A549 (cell line): ENCODE measurements at regions not wholly inside any gene's neighbourhood (a gene's known extent, or its start where the extent isn't known, plus 50 kb on each side); places are given as distances from the start of the nearest gene placed in this dataset.

Experiments
- BHLHE40 ChIP-seq: IDR thresholded peaks from 2 replicates; pipeline ENCODE4 v1.6.1; 2012; ENCODE audit warnings: low read depth, low read length, inconsistent platforms
- EP300 ChIP-seq, 2 experiments: fragments of >200 bp; sonication (Bioruptor Twin); formaldehyde crosslinking; IDR thresholded peaks; 2 replicates in 1 of 2; 3 replicates in 1 of 2; pipeline ENCODE4 v1.6.1; 2016 to 2017
- POLR2A ChIP-seq: IDR thresholded peaks from 2 replicates; pipeline ENCODE4 v1.6.1; 2012; ENCODE audit warnings: mild to moderate bottlenecking, low read length
- RAD21 ChIP-seq, 2 experiments: fragments of >200 bp in 1 of 2; sonication (Bioruptor Twin) in 1 of 2; formaldehyde crosslinking in 1 of 2; IDR thresholded peaks in 1 of 2; conservative IDR thresholded peaks in 1 of 2; 2 replicates in 1 of 2; 3 replicates in 1 of 2; pipeline ENCODE4 v1.6.1; 2012 to 2018; ENCODE audit warnings: inconsistent platforms in 1 of 2
- RCOR1 ChIP-seq: fragments of 150-350 bp; IDR thresholded peaks from 2 replicates; pipeline ENCODE4 v1.6.1; 2014; ENCODE audit warnings: antibody characterized with exemption, low read length, low read depth
- ZC3H11A ChIP-seq: fragments of 450-650 bp; IDR thresholded peaks from 2 replicates; pipeline ENCODE4 v1.6.1; 2014; ENCODE audit warnings: antibody characterized with exemption, mild to moderate bottlenecking
- TF ChIP-seq, protein P1 (sequence below): fragments of >200 bp; sonication (Bioruptor Twin); formaldehyde crosslinking; IDR thresholded peaks from 3 replicates; pipeline ENCODE4 v1.5.1; 2016

GRCh38 chr1:217944550-217944949, 313.4 kb downstream of the SPATA17 start:
- TF ChIP-seq, protein P1, sequence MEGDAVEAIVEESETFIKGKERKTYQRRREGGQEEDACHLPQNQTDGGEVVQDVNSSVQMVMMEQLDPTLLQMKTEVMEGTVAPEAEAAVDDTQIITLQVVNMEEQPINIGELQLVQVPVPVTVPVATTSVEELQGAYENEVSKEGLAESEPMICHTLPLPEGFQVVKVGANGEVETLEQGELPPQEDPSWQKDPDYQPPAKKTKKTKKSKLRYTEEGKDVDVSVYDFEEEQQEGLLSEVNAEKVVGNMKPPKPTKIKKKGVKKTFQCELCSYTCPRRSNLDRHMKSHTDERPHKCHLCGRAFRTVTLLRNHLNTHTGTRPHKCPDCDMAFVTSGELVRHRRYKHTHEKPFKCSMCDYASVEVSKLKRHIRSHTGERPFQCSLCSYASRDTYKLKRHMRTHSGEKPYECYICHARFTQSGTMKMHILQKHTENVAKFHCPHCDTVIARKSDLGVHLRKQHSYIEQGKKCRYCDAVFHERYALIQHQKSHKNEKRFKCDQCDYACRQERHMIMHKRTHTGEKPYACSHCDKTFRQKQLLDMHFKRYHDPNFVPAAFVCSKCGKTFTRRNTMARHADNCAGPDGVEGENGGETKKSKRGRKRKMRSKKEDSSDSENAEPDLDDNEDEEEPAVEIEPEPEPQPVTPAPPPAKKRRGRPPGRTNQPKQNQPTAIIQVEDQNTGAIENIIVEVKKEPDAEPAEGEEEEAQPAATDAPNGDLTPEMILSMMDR = no peak
- TF ChIP-seq POLR2A = no peak
- TF ChIP-seq EP300 (IDR thresholded peaks at IDR 0.05) = no peak
- no peak for TF ChIP-seq BHLHE40
- TF ChIP-seq RCOR1 = no peak
- TF ChIP-seq RAD21 (conservative IDR thresholded peaks at IDR 0.05 in 1 of 2, IDR thresholded peaks at IDR 0.05 in 1 of 2) = no peak
- TF ChIP-seq ZC3H11A = no peak
